ENCODE measurements at regions not wholly inside any gene's neighbourhood (a gene's known extent, or its start where the extent isn't known, plus 50 kb on each side); places are given as distances from the start of the nearest gene placed in this dataset.

DNA sequence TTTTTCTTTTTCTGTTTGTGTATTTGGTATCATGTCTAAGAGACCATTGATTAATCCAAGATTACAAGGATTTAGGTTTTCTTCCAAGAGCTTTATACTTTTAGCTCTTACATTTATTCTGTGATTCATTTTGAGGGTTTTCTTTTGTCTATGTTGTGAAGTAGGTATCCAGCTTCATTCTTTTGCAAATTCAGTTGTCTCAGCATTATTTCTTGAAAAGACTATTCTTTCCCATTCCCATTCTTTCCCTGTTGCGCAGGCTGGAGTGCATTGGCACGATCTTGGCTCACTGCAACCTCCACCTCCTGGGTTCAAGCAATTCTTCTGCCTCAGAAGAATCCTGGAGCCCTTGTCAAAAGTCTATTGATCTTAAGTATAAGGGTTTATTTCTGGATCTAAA is 164.9 kb downstream of the NAA11 start:
- TF ChIP-seq, protein P1, sequence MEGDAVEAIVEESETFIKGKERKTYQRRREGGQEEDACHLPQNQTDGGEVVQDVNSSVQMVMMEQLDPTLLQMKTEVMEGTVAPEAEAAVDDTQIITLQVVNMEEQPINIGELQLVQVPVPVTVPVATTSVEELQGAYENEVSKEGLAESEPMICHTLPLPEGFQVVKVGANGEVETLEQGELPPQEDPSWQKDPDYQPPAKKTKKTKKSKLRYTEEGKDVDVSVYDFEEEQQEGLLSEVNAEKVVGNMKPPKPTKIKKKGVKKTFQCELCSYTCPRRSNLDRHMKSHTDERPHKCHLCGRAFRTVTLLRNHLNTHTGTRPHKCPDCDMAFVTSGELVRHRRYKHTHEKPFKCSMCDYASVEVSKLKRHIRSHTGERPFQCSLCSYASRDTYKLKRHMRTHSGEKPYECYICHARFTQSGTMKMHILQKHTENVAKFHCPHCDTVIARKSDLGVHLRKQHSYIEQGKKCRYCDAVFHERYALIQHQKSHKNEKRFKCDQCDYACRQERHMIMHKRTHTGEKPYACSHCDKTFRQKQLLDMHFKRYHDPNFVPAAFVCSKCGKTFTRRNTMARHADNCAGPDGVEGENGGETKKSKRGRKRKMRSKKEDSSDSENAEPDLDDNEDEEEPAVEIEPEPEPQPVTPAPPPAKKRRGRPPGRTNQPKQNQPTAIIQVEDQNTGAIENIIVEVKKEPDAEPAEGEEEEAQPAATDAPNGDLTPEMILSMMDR (IDR thresholded peaks at IDR 0.05) = no peak
- TF ChIP-seq POLR2A (IDR thresholded peaks at IDR 0.05) = no peak
